Loucy (cell line): ENCODE measurements at regions not wholly inside any gene's neighbourhood (a gene's known extent, or its start where the extent isn't known, plus 50 kb on each side); places are given as distances from the start of the nearest gene placed in this dataset.

ENCODE experiments used
- CTCF ChIP-seq: fragments of 200-600 bp; sonication (generic); conservative IDR thresholded peaks from 2 replicates; pipeline ENCODE4 v1.5.1; 2014; ENCODE audit warnings: mild to moderate bottlenecking, antibody characterized with exemption, low read length
- EZH2phosphoT487 ChIP-seq: fragments of 200-600 bp; IDR thresholded peaks from 2 replicates; pipeline ENCODE4 v1.6.1; 2018; ENCODE audit warnings: antibody characterized with exemption, mild to moderate bottlenecking, moderate library complexity, borderline replicate concordance

- TF ChIP-seq CTCF (no peak), EZH2phosphoT487 (no peak)
Observed at GRCh38 chr5:105940181-105940580, 1730.6 kb downstream of the EFNA5 start.
